HG03520 (cell line): ENCODE measurements at regions not wholly inside any gene's neighbourhood (a gene's known extent, or its start where the extent isn't known, plus 50 kb on each side); places are given as distances from the start of the nearest gene placed in this dataset.
"Not testable (repeated sequence)": the region's sequence is repeated elsewhere in the genome, so short reads cannot be mapped to it uniquely, and the experiment has no call there.

ENCODE experiments used
- ATAC-seq: cut with Tn5 transposase; IDR thresholded peaks from one replicate; pipeline ENCODE4 v1.9.1; 2021; ENCODE audit warnings: mild to moderate bottlenecking, moderate library complexity; ENCODE audit not compliant: unreplicated experiment

DNA sequence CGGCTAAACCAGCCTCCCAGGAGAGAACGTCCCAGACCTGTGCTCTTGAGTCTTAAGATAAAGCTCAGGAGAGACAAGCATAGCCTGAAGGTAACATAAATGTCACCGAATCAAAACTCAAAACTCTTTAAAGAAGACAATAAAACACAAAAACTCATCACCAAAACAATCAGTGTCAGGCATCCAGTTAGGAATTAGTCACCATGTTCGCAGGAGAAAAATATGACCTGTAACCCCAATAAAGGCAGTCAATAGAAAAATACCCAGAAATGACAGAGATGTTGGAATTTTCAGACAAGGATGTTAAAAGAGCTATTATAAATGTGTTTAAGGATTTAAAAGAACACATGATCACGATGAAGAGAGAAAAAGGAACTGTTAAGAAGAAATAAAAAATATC, 352.4 kb downstream of the BRD1 start:
- ATAC-seq = no peak

DNA sequence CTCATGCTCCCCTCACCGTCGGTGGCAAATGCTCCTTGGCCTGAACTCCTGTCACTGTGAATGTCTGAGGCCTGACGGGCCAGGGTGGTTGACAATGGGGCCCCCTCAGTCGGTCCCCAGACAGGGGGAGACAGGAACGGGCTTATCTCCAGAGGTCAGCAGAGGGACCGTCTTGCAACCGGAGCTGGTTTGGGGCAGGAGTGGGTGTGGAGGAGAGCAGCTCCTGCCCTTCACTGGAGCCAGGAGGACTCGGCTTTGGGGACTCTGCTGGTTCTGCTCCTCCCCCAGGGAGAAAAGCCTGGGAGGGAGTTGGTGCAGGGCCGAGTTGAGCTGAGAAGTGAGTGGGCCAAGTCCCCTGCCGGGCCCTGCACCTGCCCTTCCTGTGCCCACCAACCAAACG, 354.4 kb downstream of the BRD1 start:
- no peak for ATAC-seq

- ATAC-seq = no peak
Observed at GRCh38 chr22:49470741-49471503, 356.8 kb downstream of the BRD1 start.

- ATAC-seq = no peak
Observed at GRCh38 chr22:49469896-49470740, 357.6 kb downstream of the BRD1 start.

DNA sequence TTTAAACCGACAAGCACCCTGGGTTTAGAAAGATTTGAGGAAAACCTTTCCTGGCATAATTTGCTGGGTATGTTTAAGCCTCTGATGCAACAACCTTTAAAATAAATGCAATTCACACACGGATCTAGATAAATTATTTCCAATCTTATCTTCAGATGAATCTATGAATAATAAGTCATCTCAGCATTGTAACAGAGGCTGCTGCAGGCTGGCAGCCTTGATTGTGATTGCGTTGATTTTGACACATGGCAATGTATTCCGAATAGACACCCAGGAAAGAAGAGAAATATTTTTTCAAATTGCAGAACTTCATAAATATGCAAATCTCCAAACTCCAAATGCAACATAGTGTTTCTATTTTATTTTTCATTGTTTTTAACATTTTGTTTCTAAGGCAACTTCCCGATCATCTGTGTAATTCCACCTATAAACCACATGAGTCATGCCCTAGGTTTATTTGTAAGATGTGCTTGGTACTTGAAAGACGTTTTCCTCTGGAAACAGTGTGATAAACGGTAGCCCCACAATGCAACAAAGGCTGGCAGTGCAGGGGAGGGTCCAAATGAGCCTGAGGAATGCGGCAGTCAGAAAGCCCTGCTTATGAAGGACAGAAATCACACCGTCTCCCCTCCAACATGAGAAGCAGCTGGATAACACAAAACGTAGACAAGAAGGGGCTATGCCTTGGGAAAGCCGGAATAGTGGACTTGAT, 359.0 kb downstream of the BRD1 start:
- no peak for ATAC-seq

DNA sequence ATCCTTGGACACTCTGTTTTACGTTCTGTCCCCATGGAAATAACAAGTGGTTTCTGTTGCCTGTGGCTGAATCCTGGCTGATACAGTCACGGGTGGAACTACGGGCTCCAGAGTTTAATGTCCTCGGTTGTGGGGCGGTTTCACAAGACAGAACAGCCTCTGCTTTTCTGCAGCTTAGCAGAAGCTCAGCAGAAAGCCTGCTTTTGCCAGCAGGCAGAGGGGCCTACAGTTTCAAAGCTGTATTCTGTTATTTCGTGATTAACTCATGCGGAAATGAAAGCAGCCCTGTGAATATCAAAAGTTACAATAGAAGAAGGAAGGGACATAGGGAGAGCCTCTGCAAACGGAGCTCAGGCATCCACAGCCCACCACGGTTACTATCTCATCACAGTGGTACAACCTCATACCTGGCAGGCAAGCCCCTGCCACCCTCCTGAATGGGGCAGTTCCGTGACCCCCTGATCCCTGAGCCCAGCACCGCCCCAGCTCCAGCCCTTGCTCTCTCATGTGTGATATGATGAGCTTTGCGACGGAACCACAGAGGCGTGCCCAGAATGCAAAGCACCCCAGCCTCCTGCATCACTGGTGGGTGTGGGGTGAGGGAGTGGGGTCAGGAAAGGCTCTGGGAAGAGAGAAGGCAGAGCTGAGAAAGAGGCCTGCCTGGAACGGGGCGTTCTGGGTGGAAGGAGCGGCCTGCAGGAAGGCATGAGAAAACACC, 360.6 kb downstream of the BRD1 start:
- no peak for ATAC-seq

- no peak for ATAC-seq
Observed at GRCh38 chr22:49464037-49464436, 363.6 kb downstream of the BRD1 start.

DNA sequence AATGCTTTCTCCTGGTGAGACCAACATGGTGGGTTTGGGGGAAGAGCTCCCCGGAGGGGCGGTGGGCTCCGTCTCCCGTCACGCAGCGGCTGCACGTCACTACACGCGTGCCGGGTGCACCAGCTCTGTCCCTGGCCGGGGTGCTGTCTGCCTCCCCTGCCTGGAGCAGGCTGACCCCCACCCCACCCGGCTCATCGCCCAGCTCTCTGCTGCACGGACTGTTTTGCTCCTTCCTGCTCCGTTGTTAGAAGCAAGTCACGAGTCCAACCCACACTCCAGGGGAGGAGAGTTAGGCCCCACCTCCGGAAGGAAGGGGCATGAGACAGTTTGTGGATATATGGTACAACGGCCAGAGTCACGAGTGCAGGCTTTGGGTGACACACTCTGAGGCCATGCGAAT, 364.9 kb downstream of the BRD1 start:
- ATAC-seq = no peak

DNA sequence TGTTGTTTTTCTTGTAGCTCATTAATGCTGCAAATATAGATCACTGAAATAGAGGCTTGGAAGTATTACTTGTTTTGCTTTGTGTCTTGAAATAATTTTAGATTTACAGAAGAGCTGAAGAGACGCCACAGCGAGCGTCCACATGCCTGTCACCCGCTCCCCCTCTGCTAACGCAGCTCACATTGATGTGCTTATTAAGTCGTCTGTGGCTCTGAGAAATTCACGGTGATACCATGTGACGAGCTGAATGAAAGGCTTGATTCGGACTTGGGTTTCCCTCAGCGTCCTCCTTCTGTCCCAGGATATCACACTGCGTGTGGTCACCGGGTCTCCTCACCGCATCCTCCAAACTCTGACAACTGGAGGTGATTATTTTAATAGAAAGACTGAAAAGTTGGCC, 365.4 kb downstream of the BRD1 start:
- no peak for ATAC-seq

DNA sequence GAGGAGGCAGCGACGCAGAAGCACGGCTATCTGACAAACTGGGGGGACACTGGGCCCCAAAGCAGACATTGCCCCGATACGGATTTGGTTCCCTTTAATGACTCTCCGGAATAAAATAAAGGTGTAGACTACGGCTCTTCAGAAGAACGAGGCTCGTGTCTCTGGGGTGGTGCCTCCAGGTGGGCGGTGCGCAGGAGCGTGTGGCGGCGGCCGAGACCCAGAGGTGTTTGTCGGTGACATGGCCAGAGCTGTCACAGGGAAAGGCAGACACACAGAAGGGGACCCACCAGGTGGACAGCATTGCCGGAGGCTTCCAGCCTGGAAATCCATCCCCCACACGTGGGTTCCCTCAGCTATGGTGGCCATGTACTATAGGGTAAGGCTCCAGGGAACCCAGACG, 366.0 kb downstream of the BRD1 start:
- ATAC-seq = no peak

- no peak for ATAC-seq
Observed at GRCh38 chr22:49460592-49461281, 366.9 kb downstream of the BRD1 start.

DNA sequence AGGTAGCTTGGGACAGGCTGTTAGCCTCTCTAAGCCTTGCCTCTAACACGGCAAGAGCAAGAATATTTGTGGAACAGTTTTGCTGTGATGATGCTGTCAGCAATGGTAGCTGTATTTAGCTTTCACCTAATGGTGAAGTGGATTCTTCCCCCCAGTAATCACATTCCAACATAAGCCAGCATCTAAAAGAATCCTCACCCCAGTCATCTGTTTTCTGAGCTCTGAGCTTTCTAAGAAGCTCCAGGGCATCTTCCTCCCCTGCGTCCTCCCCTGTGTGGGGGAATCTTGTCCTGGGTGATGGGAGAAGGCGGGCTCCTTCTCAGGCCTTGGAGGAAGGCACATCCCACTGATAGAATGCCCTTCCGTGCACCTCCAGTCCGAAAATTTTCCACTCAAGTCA, 367.6 kb downstream of the BRD1 start:
- no peak for ATAC-seq

DNA sequence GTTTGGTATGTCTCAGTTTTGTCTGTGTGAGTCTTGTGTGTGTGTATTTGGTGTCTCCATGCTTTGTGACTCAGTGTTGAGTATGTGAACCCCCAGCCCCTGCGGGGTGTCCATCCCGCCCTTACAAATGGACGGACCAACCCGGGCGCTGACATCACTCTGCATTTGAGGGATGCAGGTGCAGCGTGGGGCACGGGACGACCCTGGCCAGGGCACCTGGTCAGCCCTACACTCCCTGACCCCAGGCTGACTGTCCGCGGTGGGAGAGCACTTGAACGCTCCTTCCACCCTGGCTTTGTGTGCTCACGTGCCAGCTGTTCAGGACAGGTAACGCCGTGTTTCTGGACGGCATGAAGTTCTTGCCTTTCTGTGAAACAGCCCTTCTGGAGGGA, 369.0 kb downstream of the BRD1 start:
- ATAC-seq = no peak

DNA sequence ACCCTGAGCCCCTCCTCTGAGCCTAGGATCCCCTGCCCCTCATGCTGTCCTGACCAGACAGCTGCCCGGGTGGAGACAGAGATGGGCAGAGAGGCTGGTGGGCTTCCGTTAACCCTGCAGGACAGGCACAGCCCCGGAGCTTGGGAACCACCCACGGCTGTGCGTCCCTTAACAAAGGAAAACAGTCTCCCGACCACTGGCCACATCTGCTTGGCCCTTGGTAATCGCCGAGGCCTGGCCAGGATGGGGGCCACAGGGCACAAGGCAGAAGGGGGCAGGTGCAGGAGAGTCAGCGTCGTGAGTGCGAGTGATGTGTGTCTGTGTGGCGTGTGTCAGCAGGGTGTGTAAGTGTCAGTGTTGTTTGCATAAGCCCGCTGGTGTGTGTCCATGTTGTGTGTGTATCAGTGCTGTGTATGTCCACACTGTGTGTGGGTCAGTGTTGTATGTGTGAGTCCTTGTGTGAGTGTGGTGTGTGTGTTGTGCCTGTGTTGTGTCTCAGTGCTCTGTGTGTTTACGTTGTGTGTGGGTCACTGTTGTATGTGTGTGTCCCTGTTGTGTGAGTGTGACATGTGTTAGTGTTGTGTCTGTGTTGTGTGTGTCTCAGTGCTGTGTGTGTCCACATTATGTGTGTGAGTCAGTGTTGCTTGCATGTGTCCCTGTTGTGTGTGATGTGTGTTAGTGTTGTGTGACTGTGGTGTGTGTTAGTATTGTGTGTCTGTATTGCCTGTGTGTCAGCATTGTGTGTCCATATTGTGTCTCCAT, 369.5 kb downstream of the BRD1 start:
- no peak for ATAC-seq

- no peak for ATAC-seq
Observed at GRCh38 chr22:49457146-49457545, 370.5 kb downstream of the BRD1 start.

DNA sequence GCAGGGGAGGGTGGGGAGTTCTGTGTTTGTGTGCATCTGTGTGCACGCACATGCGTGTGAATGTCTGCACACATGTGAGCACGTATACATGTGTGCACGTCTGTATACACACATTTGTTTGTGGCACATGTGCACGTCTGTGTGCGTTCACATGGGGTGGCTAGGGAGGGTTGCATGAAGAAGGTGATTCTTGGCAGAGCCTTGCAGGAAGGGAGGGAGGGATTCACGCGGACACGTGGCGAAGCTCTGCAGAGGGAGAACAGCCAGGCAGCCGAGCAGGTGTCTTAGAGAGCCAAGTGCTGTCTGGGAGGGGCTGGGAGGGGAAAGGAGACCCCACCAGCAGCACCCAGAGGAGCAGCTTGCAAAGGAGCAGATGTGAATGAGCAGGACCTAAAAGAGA, 372.1 kb downstream of the BRD1 start:
- ATAC-seq = no peak

- no peak for ATAC-seq
Observed at GRCh38 chr22:49454726-49455125, 372.9 kb downstream of the BRD1 start.

DNA sequence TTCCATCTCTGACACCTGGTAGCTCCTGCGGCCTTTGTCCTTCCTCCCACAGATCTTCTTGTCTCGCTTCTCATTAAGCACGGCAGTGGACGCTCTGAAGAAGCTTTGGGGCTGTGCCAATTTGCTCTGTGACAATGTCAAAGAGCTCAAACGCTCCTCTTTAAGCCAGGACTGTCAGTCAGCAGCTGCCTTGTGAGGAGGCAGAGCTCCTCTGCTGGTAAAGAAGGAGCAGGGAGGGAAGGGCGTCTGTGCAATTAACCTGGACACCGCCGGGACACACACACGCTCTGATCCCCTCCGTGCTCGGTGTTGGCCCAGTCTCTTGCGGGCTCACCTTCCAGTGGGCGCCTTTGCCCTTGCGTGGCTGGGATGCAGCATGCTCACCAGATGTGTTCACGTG, 373.9 kb downstream of the BRD1 start:
- ATAC-seq = no peak

GRCh38 chr22:49453019-49453418, 374.7 kb downstream of the BRD1 start:
- ATAC-seq = not testable (repeated sequence)
